ENCODE measurements at regions not wholly inside any gene's neighbourhood (a gene's known extent, or its start where the extent isn't known, plus 50 kb on each side); places are given as distances from the start of the nearest gene placed in this dataset.

DNA sequence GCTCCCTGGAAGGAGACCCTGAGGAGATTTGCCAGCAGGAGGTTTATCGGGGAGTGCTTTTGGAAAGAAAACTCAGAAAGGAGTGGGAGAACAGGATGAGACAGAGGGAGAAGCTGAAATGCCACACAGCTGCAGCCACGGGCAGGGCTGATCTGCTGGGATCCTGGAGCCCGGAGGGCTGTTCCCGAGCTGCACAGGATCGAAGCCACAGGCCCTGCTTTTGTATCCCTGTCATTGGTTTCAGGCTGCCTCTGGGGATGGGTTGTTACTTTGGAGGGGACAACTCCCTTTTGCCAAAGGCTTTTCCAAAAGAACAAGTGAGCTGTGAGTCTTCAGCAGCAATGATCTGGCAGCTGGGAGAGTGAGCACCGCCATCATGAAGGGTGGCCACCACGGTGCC lies 152.5 kb upstream of the PTCH1 start (continued):
- TF ChIP-seq, protein P1, sequence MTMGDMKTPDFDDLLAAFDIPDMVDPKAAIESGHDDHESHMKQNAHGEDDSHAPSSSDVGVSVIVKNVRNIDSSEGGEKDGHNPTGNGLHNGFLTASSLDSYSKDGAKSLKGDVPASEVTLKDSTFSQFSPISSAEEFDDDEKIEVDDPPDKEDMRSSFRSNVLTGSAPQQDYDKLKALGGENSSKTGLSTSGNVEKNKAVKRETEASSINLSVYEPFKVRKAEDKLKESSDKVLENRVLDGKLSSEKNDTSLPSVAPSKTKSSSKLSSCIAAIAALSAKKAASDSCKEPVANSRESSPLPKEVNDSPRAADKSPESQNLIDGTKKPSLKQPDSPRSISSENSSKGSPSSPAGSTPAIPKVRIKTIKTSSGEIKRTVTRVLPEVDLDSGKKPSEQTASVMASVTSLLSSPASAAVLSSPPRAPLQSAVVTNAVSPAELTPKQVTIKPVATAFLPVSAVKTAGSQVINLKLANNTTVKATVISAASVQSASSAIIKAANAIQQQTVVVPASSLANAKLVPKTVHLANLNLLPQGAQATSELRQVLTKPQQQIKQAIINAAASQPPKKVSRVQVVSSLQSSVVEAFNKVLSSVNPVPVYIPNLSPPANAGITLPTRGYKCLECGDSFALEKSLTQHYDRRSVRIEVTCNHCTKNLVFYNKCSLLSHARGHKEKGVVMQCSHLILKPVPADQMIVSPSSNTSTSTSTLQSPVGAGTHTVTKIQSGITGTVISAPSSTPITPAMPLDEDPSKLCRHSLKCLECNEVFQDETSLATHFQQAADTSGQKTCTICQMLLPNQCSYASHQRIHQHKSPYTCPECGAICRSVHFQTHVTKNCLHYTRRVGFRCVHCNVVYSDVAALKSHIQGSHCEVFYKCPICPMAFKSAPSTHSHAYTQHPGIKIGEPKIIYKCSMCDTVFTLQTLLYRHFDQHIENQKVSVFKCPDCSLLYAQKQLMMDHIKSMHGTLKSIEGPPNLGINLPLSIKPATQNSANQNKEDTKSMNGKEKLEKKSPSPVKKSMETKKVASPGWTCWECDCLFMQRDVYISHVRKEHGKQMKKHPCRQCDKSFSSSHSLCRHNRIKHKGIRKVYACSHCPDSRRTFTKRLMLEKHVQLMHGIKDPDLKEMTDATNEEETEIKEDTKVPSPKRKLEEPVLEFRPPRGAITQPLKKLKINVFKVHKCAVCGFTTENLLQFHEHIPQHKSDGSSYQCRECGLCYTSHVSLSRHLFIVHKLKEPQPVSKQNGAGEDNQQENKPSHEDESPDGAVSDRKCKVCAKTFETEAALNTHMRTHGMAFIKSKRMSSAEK (CRISPR knock-in tag; IDR thresholded peaks at IDR 0.05; ENCODE audit: borderline replicate concordance): no peak
- TF ChIP-seq, protein P2, sequence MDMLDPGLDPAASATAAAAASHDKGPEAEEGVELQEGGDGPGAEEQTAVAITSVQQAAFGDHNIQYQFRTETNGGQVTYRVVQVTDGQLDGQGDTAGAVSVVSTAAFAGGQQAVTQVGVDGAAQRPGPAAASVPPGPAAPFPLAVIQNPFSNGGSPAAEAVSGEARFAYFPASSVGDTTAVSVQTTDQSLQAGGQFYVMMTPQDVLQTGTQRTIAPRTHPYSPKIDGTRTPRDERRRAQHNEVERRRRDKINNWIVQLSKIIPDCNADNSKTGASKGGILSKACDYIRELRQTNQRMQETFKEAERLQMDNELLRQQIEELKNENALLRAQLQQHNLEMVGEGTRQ (CRISPR knock-in tag; IDR thresholded peaks at IDR 0.05): no peak
- TF ChIP-seq PRRX2 (CRISPR knock-in tag; IDR thresholded peaks at IDR 0.05): no peak
- no peak for TF ChIP-seq JUN (CRISPR knock-in tag; IDR thresholded peaks at IDR 0.05)
- no peak for TF ChIP-seq ZNF219 (CRISPR knock-in tag; IDR thresholded peaks at IDR 0.05; ENCODE audit: borderline replicate concordance)
- no peak for TF ChIP-seq MXD4 (CRISPR knock-in tag; IDR thresholded peaks at IDR 0.05; ENCODE audit: borderline replicate concordance)
- TF ChIP-seq FOXP1 (CRISPR knock-in tag; IDR thresholded peaks at IDR 0.05; ENCODE audit: borderline replicate concordance): no peak
- no peak for TF ChIP-seq ELF4 (CRISPR knock-in tag; IDR thresholded peaks at IDR 0.05; ENCODE audit: low read depth)

DNA sequence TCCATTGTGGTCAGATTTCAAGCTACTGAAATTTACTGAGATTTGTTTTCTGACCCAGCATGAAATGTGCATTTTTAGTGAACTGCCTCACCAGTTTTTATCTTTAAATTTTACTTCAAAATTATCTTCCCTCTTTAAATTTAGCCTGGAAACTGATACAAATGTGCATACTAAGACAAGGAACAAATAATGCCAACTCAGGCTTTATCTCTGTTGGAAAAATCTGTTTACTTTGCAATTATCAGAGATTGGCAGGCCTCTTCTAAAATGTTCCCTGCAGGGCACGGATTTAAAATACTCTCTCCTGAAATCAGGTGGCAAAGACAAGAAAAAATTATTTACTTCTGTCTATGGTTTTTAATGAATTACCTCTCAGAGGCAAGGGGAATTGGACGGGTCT lies 151.0 kb upstream of the PTCH1 start:
- H3K27ac Mint-ChIP-seq: no peak overlapping the region
- H3K27me3 Mint-ChIP-seq (ENCODE audit: low read depth): no peaks in the 10 kb centered on the region
- H3K36me3 Mint-ChIP-seq: no peaks in the 10 kb centered on the region
- DNase-seq (ENCODE audit: low spot score) (no peak), ATAC-seq (no peak)
- H3K4me3 Mint-ChIP-seq: no peak overlapping the region
- peaks cover 48% of the 10 kb centered on the region for H3K4me1 Mint-ChIP-seq
- TF ChIP-seq, protein P3, sequence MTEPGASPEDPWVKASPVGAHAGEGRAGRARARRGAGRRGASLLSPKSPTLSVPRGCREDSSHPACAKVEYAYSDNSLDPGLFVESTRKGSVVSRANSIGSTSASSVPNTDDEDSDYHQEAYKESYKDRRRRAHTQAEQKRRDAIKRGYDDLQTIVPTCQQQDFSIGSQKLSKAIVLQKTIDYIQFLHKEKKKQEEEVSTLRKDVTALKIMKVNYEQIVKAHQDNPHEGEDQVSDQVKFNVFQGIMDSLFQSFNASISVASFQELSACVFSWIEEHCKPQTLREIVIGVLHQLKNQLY (CRISPR knock-in tag; IDR thresholded peaks at IDR 0.05): no peak
- TF ChIP-seq NR1H2 (CRISPR knock-in tag; IDR thresholded peaks at IDR 0.05) (no peak), FOXJ3 (CRISPR knock-in tag; IDR thresholded peaks at IDR 0.05; ENCODE audit: borderline replicate concordance) (no peak), NFE2L1 (CRISPR knock-in tag; IDR thresholded peaks at IDR 0.05) (no peak), TEAD1 (CRISPR knock-in tag; IDR thresholded peaks at IDR 0.05) (no peak), HMGA2 (CRISPR knock-in tag; IDR thresholded peaks at IDR 0.05) (no peak), EMX1 (CRISPR knock-in tag; IDR thresholded peaks at IDR 0.05) (no peak), NFYB (CRISPR knock-in tag; conservative IDR thresholded peaks at IDR 0.05; ENCODE audit: low read depth) (no peak)
- TF ChIP-seq, protein P4, sequence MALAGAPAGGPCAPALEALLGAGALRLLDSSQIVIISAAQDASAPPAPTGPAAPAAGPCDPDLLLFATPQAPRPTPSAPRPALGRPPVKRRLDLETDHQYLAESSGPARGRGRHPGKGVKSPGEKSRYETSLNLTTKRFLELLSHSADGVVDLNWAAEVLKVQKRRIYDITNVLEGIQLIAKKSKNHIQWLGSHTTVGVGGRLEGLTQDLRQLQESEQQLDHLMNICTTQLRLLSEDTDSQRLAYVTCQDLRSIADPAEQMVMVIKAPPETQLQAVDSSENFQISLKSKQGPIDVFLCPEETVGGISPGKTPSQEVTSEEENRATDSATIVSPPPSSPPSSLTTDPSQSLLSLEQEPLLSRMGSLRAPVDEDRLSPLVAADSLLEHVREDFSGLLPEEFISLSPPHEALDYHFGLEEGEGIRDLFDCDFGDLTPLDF (CRISPR knock-in tag; IDR thresholded peaks at IDR 0.05): no peak
- TF ChIP-seq, protein P5, sequence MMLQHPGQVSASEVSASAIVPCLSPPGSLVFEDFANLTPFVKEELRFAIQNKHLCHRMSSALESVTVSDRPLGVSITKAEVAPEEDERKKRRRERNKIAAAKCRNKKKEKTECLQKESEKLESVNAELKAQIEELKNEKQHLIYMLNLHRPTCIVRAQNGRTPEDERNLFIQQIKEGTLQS (CRISPR knock-in tag; conservative IDR thresholded peaks at IDR 0.05): no peak
- H3K9me3 Mint-ChIP-seq: peaks cover 4% of the 10 kb centered on the region
- ChIA-PET POLR2A (no interaction called here), CTCF (no interaction called here)

DNA sequence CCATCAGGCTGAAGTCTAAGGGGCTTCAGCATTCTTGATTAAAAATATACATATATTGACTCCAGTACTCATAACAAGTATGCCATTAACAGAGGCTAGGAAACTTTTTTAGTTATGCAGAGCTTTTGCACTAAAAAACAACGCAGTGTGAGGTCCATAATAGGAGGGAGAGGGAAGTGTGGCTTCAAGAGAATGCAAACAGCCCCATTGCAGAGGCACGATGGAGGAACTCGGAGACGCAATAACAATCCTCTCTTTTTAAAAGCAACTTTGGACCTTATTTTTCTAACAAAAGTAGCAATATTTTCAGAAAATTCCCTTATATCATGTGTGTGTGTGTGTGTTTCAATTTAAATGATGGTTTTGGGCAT lies 150.0 kb upstream of the PTCH1 start:
- H3K4me1 Mint-ChIP-seq: peaks cover 48% of the 10 kb centered on the region
- DNase-seq (ENCODE audit: low spot score): no peak
- peak; percentile 1; the same call in 1 of the 2 replicates for TF ChIP-seq ZNF423 (CRISPR knock-in tag; IDR thresholded peaks at IDR 0.05)
- TF ChIP-seq, protein P6, sequence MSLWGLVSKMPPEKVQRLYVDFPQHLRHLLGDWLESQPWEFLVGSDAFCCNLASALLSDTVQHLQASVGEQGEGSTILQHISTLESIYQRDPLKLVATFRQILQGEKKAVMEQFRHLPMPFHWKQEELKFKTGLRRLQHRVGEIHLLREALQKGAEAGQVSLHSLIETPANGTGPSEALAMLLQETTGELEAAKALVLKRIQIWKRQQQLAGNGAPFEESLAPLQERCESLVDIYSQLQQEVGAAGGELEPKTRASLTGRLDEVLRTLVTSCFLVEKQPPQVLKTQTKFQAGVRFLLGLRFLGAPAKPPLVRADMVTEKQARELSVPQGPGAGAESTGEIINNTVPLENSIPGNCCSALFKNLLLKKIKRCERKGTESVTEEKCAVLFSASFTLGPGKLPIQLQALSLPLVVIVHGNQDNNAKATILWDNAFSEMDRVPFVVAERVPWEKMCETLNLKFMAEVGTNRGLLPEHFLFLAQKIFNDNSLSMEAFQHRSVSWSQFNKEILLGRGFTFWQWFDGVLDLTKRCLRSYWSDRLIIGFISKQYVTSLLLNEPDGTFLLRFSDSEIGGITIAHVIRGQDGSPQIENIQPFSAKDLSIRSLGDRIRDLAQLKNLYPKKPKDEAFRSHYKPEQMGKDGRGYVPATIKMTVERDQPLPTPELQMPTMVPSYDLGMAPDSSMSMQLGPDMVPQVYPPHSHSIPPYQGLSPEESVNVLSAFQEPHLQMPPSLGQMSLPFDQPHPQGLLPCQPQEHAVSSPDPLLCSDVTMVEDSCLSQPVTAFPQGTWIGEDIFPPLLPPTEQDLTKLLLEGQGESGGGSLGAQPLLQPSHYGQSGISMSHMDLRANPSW (CRISPR knock-in tag; conservative IDR thresholded peaks at IDR 0.05; ENCODE audit: low read depth): no peak
- TF ChIP-seq TEAD1 (CRISPR knock-in tag; IDR thresholded peaks at IDR 0.05): 0 out of 2 replicates have a peak, but pooled peaks have one; percentile 21
- ChIA-PET POLR2A (no interaction called here), CTCF (interaction anchor here (0.5 to 0.7 kb wide), 2 partner anchors 20 to 135 kb away, joined by 3 read pairs; no protein-coding TSS in a partner anchor)
- 0 out of 2 replicates have a peak overlapping the region, but pooled peaks have one; percentile 30 for H3K4me3 Mint-ChIP-seq
- no peaks in the 10 kb centered on the region for H3K27me3 Mint-ChIP-seq (ENCODE audit: low read depth)
- no peak overlapping the region for H3K27ac Mint-ChIP-seq
- H3K9me3 Mint-ChIP-seq: peaks cover 10% of the 10 kb centered on the region
- H3K36me3 Mint-ChIP-seq: no peaks in the 10 kb centered on the region
- peak; percentile 42 for ATAC-seq

Measured in WTC11 (cell line).